ENCODE measurements at regions not wholly inside any gene's neighbourhood (a gene's known extent, or its start where the extent isn't known, plus 50 kb on each side); places are given as distances from the start of the nearest gene placed in this dataset.

DNA sequence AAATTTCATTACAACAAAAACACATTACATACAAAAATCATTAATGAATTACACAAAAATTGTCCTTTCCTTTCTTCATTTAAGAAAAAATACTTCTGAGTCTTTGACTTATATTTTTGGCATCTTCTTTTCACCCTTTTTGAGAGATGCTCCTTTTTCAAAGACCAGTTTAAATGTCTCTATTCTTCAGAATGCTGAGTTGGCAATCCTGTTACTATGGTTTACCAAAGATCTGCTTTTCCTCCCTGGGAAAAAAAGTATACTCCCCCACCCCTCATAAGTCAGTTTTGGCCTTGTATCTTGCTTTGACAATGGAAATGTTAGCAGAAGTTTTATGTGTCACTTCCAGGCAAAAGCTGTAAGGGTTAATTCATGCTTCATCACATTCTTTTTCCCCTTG, 198.4 kb upstream of the GRM3 start:
- TF ChIP-seq, protein P1, sequence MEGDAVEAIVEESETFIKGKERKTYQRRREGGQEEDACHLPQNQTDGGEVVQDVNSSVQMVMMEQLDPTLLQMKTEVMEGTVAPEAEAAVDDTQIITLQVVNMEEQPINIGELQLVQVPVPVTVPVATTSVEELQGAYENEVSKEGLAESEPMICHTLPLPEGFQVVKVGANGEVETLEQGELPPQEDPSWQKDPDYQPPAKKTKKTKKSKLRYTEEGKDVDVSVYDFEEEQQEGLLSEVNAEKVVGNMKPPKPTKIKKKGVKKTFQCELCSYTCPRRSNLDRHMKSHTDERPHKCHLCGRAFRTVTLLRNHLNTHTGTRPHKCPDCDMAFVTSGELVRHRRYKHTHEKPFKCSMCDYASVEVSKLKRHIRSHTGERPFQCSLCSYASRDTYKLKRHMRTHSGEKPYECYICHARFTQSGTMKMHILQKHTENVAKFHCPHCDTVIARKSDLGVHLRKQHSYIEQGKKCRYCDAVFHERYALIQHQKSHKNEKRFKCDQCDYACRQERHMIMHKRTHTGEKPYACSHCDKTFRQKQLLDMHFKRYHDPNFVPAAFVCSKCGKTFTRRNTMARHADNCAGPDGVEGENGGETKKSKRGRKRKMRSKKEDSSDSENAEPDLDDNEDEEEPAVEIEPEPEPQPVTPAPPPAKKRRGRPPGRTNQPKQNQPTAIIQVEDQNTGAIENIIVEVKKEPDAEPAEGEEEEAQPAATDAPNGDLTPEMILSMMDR (conservative IDR thresholded peaks at IDR 0.05; ENCODE audit: low read length) = no peak
- TF ChIP-seq EZH2phosphoT487 (IDR thresholded peaks at IDR 0.05; ENCODE audit: borderline replicate concordance) = no peak

Data from Loucy (cell line).